ENCODE measurements at regions not wholly inside any gene's neighbourhood (a gene's known extent, or its start where the extent isn't known, plus 50 kb on each side); places are given as distances from the start of the nearest gene placed in this dataset.
A peak's percentile ranks its signal among the peaks of the same experiment; 100 is the strongest.
"Not testable (repeated sequence)": the region's sequence is repeated elsewhere in the genome, so short reads cannot be mapped to it uniquely, and the experiment has no call there.

DNA sequence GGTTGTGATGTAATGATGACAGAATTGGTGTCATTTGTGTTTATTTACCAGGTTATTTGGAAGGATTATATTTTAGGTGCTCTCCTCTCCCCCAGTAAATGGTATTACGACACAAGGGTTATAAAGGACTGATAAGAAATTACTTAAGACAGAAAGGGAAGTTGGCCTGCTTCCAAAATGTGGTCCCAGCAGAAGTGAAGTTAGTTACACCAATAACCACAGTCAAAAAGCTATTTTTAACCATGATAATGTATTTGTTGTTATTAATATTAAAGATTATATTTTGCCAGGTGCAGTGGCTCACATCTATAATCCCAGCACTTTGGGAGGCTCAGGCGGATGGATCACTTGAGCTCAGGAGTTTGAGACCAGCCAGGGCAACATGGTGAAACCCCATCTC lies 92.5 kb downstream of the SYT15B start:
- DNase-seq; H3K36me3 ChIP-seq (replicated peaks); H3K27ac ChIP-seq; H3K27me3 ChIP-seq (replicated peaks); in situ Hi-C loops (cut with HindIII; ENCODE audit: low pct_ligation_motif_present, low sequenced_read_pairs); H3K4me3 ChIP-seq (ENCODE audit: low read depth, low read length): not testable (repeated sequence)

DNA sequence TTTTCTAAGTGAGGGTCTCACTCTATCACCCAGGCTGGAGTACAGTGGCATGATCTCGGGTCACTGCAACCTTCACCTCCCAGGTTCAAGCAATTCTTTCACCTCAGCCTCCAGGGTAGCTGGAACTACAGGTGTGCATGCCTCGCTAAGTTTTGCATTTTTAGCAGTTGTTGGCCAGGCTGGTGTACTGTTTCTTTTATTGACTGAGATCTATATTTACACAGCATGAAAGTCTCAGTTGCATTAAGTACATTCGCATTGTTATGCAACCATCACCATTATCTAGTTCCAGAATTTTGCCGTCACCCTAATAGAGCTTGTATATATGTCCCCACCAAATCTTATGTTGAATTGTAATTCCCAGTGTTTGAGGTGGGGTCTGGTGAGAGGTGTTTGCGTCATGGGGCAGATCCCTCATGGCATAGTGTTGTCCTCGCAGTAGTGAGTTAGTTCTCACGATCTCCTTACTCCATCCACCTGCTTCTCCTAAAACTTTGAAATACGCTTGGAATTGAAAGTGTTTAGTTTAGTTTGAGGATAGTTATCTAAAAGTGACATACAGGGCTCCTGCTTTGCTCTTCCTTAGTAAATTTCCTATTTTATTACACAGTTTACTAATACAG lies 101.3 kb downstream of the SYT15B start:
- DNase-seq; H3K27me3 ChIP-seq (replicated peaks); H3K36me3 ChIP-seq (replicated peaks); H3K27ac ChIP-seq; in situ Hi-C loops (cut with HindIII; ENCODE audit: low pct_ligation_motif_present, low sequenced_read_pairs); H3K4me3 ChIP-seq (ENCODE audit: low read depth, low read length): not testable (repeated sequence)

DNA sequence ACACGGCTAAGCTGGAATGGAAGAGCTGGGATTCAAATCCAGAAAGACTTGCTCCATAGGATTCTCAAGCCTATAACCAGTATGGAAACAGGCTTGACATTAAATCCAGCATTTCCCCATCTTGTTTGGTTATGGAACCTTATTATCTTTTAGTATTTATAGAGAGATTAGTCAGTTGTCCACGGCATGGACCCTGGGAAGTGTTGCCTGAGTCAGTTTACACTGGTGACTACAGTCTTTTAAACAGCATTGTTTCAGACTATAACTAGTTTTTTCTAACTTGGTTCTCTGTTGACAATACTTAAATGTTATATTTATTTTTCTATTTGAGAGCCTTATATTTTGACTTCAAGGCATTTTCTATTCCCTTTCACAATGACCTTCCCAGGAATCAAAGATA lies 106.7 kb downstream of the SYT15B start:
- H3K27ac ChIP-seq; H3K36me3 ChIP-seq (replicated peaks); DNase-seq; H3K27me3 ChIP-seq (replicated peaks); in situ Hi-C loops (cut with HindIII; ENCODE audit: low pct_ligation_motif_present, low sequenced_read_pairs); H3K4me3 ChIP-seq (ENCODE audit: low read depth, low read length): not testable (repeated sequence)

DNA sequence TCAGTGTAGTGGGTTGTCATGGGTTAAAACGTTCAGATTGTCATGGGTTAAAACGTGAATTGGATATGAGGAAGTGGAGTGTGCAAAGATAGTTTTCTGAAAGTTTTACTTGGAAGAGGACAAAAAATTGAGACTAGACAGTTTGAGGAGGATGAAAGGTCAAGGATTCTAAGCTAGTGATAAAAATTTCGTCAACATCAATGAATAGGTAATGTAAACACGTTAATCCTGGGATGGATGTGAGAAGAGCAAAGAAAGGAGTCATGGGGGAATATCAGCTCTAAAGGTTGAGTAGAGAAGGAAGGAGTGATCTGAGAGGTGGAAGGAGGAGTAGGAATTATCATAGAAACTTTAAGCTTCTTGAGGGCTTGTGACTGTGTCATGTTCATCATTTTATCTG lies 109.2 kb downstream of the SYT15B start:
- H3K36me3 ChIP-seq (replicated peaks); H3K4me3 ChIP-seq (ENCODE audit: low read depth, low read length); in situ Hi-C loops (cut with HindIII; ENCODE audit: low pct_ligation_motif_present, low sequenced_read_pairs); DNase-seq; H3K27me3 ChIP-seq (replicated peaks); H3K27ac ChIP-seq: not testable (repeated sequence)

DNA sequence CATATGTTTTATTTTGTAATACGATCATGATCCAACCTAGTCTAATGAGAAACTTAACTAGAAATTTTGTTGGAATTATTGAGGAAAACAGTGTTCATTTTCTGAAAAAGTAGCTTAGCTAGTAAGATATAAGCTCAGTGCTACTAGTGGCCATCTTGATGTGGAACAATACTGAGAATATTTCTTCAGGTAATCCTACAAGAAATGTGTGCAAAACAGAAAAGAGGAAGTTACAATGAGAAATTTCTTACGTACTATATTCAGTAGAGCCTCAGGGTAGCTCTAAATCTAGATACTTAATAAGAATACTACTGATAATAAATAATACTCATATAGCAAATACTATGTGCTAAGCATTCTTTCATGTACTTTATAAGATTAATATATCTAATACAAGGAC lies 114.8 kb downstream of the SYT15B start:
- H3K27me3 ChIP-seq (replicated peaks); in situ Hi-C loops (cut with HindIII; ENCODE audit: low pct_ligation_motif_present, low sequenced_read_pairs); H3K27ac ChIP-seq; DNase-seq; H3K36me3 ChIP-seq (replicated peaks); H3K4me3 ChIP-seq (ENCODE audit: low read depth, low read length): not testable (repeated sequence)

DNA sequence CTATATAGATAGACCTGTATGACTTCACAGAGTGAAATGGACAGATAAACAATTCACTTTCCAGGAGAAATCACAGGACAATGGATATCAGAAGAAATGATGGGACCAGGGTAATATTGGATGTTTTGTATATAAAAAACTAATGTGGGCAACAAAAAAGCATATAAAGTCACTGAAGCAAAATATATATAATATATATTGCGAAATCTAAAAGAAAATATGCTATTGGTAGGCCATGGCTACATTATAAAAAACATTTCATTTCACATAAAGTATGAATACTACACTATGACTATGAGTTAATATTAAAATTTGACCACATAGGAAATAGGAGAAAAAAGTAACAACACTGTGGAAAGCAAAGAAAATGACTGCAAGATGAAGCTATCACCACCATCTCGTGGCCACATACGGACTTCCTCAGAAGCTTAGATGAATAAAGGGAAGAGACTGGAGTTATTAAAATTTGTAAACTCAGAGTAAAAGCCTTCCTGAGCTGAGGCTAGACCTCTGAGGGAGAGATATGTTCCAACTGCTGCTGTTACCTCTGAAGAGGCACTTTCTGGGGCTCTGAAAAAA lies 115.8 kb downstream of the SYT15B start:
- H3K27me3 ChIP-seq (replicated peaks); H3K4me3 ChIP-seq (ENCODE audit: low read depth, low read length); DNase-seq; H3K36me3 ChIP-seq (replicated peaks); H3K27ac ChIP-seq; in situ Hi-C loops (cut with HindIII; ENCODE audit: low pct_ligation_motif_present, low sequenced_read_pairs): not testable (repeated sequence)

DNA sequence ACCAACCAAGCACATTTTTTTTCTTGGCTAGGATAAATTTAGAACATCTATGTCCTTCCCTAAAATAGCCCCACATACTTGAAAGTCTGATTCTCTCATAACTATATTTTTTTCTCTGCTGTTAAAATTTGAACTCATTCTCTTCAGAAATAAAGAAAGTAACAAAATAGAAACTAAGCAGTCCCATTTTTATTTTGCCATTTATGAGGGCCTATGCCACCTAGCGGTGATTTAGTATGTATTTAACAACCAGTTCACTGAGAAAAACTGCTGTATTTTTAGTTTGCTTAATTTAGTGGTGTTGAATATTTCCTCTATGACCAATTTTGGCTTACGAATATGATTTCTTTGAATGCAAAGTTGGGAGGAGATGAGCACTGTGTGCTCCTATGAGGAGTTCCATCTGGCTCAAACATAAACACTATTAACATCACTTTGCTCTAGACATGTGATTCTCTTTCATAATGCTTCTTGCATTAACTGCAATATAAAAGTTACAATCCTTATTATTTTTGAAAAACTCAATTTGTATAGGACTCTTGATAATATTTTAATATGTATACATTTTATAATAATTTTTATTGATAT lies 116.6 kb downstream of the SYT15B start:
- H3K36me3 ChIP-seq (replicated peaks); H3K4me3 ChIP-seq (ENCODE audit: low read depth, low read length); H3K27ac ChIP-seq; in situ Hi-C loops (cut with HindIII; ENCODE audit: low pct_ligation_motif_present, low sequenced_read_pairs); H3K27me3 ChIP-seq (replicated peaks): not testable (repeated sequence)
- DNase-seq: peak; percentile 49

DNA sequence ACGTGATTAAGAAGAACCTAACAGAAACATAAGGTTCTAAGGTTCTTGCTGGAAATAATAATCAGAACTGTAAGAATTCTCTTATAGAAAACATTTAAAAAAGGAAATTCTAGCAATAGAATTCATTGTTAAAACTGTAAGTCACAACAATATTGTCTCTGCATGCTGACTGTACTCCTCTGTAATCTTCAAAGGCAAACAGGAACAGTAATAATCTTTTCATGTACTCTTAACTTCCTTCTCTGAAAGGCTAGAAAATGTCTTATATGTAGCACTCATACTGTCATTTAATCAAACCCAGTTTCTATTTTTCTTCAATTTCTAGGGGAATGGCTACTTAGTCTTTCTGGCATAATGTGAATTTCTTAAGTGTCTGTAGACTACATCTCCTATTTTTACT lies 103.5 kb upstream of the AGAP9 start:
- H3K4me3 ChIP-seq (ENCODE audit: low read depth, low read length); in situ Hi-C loops (cut with HindIII; ENCODE audit: low pct_ligation_motif_present, low sequenced_read_pairs): not testable (repeated sequence)

DNA sequence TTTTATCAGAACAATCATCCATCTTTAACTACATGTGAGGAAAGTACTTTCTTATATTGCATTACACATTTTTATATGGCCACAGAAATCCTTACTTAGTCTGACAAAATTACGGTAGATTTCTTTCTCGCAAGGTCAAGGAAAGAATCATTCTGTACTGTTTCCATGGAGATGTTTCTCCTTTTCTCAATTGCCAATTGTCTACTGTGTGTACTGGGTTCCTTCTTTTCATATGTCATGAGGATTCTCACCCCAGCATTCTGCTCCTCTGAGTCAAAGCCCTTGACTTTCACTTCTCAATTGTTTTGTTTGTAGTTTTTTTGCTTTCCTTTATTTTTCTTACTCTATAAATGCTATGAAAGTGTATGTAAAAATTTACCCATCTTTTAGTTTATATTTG lies 99.3 kb upstream of the AGAP9 start:
- H3K36me3 ChIP-seq (replicated peaks); H3K27ac ChIP-seq; in situ Hi-C loops (cut with HindIII; ENCODE audit: low pct_ligation_motif_present, low sequenced_read_pairs); H3K4me3 ChIP-seq (ENCODE audit: low read depth, low read length); H3K27me3 ChIP-seq (replicated peaks): not testable (repeated sequence)
- DNase-seq: peak; percentile 61

More for the DNA sequence above, 103.5 kb upstream of the AGAP9 start:
- not testable (repeated sequence) for DNase-seq; H3K27me3 ChIP-seq (replicated peaks); H3K27ac ChIP-seq; H3K36me3 ChIP-seq (replicated peaks)

DNA sequence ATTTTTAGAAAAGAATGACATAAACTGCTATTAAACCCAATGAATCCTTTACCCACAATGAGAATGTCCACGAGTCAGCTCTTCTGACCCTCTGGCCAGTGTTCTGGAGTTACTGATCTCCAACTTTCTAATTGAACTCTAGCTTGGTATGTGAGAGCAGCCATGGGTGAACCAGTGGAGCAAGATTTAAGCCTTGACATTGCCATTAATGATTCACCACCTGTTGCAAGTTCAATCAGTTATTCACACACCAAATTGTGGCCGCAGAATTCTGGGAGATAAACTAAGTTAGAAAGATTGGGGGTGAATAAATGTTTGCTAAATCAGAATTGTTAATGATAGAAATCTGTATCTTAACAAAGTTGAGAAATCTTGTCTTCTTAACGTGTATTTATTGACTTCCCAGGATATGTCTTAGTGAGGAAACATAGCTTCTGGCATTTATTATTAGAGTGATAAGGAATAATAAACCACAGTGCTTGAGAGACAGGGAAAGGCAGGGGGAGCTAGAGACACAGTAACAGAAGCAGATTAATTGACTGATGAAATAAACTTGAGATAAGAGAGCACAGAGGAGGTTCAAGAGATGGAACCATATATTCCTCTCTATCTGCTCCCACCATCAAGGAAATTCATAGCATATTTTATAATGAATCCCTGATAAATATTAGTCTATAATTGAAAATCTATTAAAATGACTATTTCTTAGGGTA lies 96.0 kb upstream of the AGAP9 start:
- H3K27me3 ChIP-seq (replicated peaks); H3K27ac ChIP-seq; in situ Hi-C loops (cut with HindIII; ENCODE audit: low pct_ligation_motif_present, low sequenced_read_pairs); H3K36me3 ChIP-seq (replicated peaks); H3K4me3 ChIP-seq (ENCODE audit: low read depth, low read length): not testable (repeated sequence)
- DNase-seq: peak; percentile 59
- TF ChIP-seq, protein P1, sequence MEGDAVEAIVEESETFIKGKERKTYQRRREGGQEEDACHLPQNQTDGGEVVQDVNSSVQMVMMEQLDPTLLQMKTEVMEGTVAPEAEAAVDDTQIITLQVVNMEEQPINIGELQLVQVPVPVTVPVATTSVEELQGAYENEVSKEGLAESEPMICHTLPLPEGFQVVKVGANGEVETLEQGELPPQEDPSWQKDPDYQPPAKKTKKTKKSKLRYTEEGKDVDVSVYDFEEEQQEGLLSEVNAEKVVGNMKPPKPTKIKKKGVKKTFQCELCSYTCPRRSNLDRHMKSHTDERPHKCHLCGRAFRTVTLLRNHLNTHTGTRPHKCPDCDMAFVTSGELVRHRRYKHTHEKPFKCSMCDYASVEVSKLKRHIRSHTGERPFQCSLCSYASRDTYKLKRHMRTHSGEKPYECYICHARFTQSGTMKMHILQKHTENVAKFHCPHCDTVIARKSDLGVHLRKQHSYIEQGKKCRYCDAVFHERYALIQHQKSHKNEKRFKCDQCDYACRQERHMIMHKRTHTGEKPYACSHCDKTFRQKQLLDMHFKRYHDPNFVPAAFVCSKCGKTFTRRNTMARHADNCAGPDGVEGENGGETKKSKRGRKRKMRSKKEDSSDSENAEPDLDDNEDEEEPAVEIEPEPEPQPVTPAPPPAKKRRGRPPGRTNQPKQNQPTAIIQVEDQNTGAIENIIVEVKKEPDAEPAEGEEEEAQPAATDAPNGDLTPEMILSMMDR (IDR thresholded peaks at IDR 0.05; ENCODE audit: low read depth, low read length, missing control alignments): peak; percentile 8

DNA sequence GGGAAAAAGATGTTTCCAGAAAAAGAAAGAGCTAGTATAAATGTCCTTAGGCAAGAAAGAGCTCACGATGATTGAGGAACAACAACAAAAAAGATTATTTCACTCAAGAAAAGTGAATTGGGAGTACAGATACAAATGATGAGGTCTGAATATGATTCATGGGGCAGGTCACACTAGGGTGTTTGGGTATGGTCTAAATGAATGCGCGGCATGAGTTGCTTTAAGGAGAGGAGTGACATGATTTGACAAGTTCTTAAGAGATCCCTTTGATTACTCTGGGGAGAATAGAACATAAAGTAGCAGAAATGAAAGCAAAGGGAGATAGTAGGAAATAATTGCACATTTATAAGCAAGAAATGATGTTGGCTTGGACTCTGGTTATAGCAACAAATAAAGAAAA lies 85.9 kb upstream of the AGAP9 start:
- H3K4me3 ChIP-seq (ENCODE audit: low read depth, low read length); H3K36me3 ChIP-seq (replicated peaks); in situ Hi-C loops (cut with HindIII; ENCODE audit: low pct_ligation_motif_present, low sequenced_read_pairs); H3K27me3 ChIP-seq (replicated peaks); DNase-seq; H3K27ac ChIP-seq: not testable (repeated sequence)

DNA sequence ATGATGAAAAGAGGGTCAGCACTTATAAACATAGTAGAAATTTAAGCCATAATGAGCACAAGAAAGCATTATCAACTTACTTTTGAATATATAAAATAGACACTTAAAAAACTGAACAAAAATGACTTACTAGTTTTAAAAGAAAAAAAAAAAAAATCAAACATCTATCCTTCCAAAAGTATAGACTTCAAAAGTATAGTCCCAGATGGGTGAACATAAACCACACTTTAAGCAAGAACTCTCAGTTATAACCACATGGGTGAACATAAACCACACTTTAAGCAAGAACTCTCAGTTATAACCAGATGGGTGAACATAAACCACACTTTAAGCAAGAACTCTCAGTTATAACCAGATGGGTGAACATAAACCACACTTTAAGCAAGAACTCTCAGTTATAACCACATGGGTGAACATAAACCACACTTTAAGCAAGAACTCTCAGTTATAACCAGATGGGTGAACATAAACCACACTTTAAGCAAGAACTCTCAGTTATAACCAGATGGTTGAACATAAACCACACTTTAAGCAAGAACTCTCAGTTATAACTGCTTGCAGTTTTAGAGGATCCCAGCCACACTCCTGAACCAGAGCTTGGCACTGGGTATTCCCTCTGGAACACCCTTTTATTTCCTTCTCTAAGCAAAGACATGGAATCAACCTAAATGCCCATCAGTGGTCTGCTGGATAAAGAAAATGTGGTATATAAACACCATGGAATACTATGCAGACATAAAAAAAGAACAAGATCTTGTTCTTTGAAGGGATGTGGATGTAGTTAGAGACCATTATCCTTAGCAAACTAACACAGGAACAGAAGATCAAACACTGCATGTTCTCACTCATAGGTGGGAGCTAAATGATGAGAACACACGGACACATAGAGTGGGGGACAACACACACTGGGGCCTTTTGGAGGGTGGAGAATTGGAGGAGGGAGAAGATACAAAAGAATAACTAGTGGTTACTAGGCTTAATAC lies 82.6 kb upstream of the AGAP9 start:
- H3K4me3 ChIP-seq (ENCODE audit: low read depth, low read length); DNase-seq; in situ Hi-C loops (cut with HindIII; ENCODE audit: low pct_ligation_motif_present, low sequenced_read_pairs): not testable (repeated sequence)

DNA sequence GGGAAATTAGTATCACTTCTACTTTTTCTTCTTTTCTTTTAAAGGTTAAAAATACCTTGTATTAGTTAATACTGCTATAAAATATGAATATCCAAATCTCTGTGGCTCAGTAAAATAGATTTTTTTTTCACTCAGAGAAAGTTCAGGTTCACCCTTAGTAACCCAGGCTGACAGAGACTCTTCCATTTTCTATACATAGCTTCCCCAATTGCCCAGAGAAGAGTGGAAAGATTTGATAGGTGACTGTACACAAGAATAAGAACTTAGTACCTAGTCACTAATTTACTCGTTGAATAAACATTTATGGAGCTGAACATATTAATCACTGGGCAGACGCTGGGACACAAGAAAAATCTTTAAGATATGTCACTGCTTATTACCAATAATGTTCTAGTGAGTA lies 77.2 kb upstream of the AGAP9 start:
- H3K4me3 ChIP-seq (ENCODE audit: low read depth, low read length); in situ Hi-C loops (cut with HindIII; ENCODE audit: low pct_ligation_motif_present, low sequenced_read_pairs); H3K27me3 ChIP-seq (replicated peaks); DNase-seq; H3K27ac ChIP-seq; H3K36me3 ChIP-seq (replicated peaks): not testable (repeated sequence)

More for the DNA sequence above, 82.6 kb upstream of the AGAP9 start:
- not testable (repeated sequence) for H3K27ac ChIP-seq; H3K36me3 ChIP-seq (replicated peaks); H3K27me3 ChIP-seq (replicated peaks)
